ENCODE measurements at regions not wholly inside any gene's neighbourhood (a gene's known extent, or its start where the extent isn't known, plus 50 kb on each side); places are given as distances from the start of the nearest gene placed in this dataset.

- Mint-ChIP-seq H3K27me3 (peaks cover 6% of the 10 kb centered on the region), H3K4me1 (ENCODE audit: low read depth) (no peaks in the 10 kb centered on the region), H3K36me3 (ENCODE audit: low read depth) (no peaks in the 10 kb centered on the region), H3K27ac (no peak overlapping the region), H3K9me3 (no peaks in the 10 kb centered on the region), H3K4me3 (no peak overlapping the region)
- POLR2A ChIA-PET = no interaction called here
- DNase-seq (no peak), ATAC-seq (ENCODE audit: poor library complexity) (no peak)
- no peak overlapping the region for H3K27ac ChIP-seq (ENCODE audit: low read depth in 1 of 2, low read length in 2 of 2)
- TF ChIP-seq CTCF (IDR thresholded peaks at IDR 0.05) = no peak
- no peak overlapping the region for H3K4me3 ChIP-seq (ENCODE audit: low read length)
- CTCF ChIA-PET = no interaction called here
- H3K9me3 ChIP-seq (ENCODE audit: control insufficient read depth in 1 of 2, insufficient read depth in 1 of 2, low read length in 2 of 2) = peaks cover 0 to 3% of the 10 kb centered on the region in 2 experiments
- H3K4me1 ChIP-seq (ENCODE audit: insufficient read depth, low read length) = no peaks in the 10 kb centered on the region
- no peaks in the 10 kb centered on the region for H3K27me3 ChIP-seq (ENCODE audit: control insufficient read depth in 1 of 2, insufficient read depth in 2 of 2, low read length in 2 of 2)
- intact Hi-C loops (cut with DNase I, micrococcal nuclease) = no loop called here
- H3K36me3 ChIP-seq (ENCODE audit: insufficient read depth, low read length) = no peaks in the 10 kb centered on the region
Observed at GRCh38 chr18:45165871-45166270, 449.4 kb upstream of the SLC14A2 start.

GRCh38 chr18:45166341-45166835, 448.9 kb upstream of the SLC14A2 start:
- Mint-ChIP-seq H3K4me1 (ENCODE audit: low read depth) (no peaks in the 10 kb centered on the region), H3K4me3 (no peak overlapping the region), H3K27me3 (peaks cover 6% of the 10 kb centered on the region), H3K27ac (no peak overlapping the region), H3K9me3 (no peaks in the 10 kb centered on the region), H3K36me3 (ENCODE audit: low read depth) (no peaks in the 10 kb centered on the region)
- Histone ChIP-seq H3K9me3 (ENCODE audit: control insufficient read depth in 1 of 2, insufficient read depth in 1 of 2, low read length in 2 of 2) (peaks cover 0 to 3% of the 10 kb centered on the region in 2 experiments), H3K27ac (ENCODE audit: low read depth in 1 of 2, low read length in 2 of 2) (no peak overlapping the region), H3K4me1 (ENCODE audit: insufficient read depth, low read length) (no peaks in the 10 kb centered on the region), H3K4me3 (ENCODE audit: low read length) (no peak overlapping the region), H3K27me3 (ENCODE audit: control insufficient read depth in 1 of 2, insufficient read depth in 2 of 2, low read length in 2 of 2) (no peaks in the 10 kb centered on the region), H3K36me3 (ENCODE audit: insufficient read depth, low read length) (no peaks in the 10 kb centered on the region)
- intact Hi-C loops (cut with DNase I, micrococcal nuclease) = no loop called here
- ATAC-seq (ENCODE audit: poor library complexity) (no peak), DNase-seq (no peak)
- TF ChIP-seq CTCF (IDR thresholded peaks at IDR 0.05) = no peak
- POLR2A ChIA-PET = no interaction called here
- CTCF ChIA-PET = no interaction called here

- Histone ChIP-seq H3K27ac (ENCODE audit: low read depth in 1 of 2, low read length in 2 of 2) (no peak overlapping the region), H3K9me3 (ENCODE audit: control insufficient read depth in 1 of 2, insufficient read depth in 1 of 2, low read length in 2 of 2) (peaks cover 0 to 3% of the 10 kb centered on the region in 2 experiments), H3K4me1 (ENCODE audit: insufficient read depth, low read length) (no peaks in the 10 kb centered on the region), H3K36me3 (ENCODE audit: insufficient read depth, low read length) (no peaks in the 10 kb centered on the region), H3K27me3 (ENCODE audit: control insufficient read depth in 1 of 2, insufficient read depth in 2 of 2, low read length in 2 of 2) (no peaks in the 10 kb centered on the region), H3K4me3 (ENCODE audit: low read length) (no peak overlapping the region)
- no peak overlapping the region for H3K27ac Mint-ChIP-seq
- ChIA-PET POLR2A (no interaction called here), CTCF (no interaction called here)
- no peaks in the 10 kb centered on the region for H3K9me3 Mint-ChIP-seq
- no peaks in the 10 kb centered on the region for H3K4me1 Mint-ChIP-seq (ENCODE audit: low read depth)
- intact Hi-C loops (cut with DNase I, micrococcal nuclease) = no loop called here
- TF ChIP-seq CTCF (IDR thresholded peaks at IDR 0.05) = no peak
- no peak overlapping the region for H3K4me3 Mint-ChIP-seq
- H3K27me3 Mint-ChIP-seq = peaks cover under 1% of the 10 kb centered on the region
- DNase-seq = no peak
- no peaks in the 10 kb centered on the region for H3K36me3 Mint-ChIP-seq (ENCODE audit: low read depth)
- ATAC-seq (ENCODE audit: poor library complexity) = no peak
Observed at GRCh38 chr18:45166836-45167551, 448.3 kb upstream of the SLC14A2 start.
